ENCODE measurements at regions not wholly inside any gene's neighbourhood (a gene's known extent, or its start where the extent isn't known, plus 50 kb on each side); places are given as distances from the start of the nearest gene placed in this dataset.

DNA sequence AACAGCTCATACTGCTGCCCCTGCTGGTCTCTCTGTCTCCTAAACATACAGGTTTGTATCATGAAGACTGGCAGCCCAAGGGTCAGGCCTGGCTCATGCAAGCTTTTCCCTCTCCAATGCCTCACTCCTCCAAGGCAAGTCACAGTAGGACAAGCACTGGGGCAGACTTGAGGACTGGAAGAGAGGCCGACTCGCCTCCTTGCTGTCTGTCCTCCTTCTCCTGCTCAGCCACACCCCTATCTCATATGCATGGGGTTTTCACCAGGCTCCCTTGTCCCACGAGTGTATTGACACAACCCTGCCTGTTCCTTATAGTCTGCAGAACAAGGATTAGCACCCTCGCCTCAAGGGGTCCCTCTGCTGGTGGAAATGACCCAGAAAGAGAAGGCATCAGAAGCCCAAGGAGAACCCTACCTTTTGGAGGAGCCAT, 223.7 kb downstream of the SOX11 start:
- Histone ChIP-seq H3K27me3 (ENCODE audit: insufficient read depth, low read length, poor library complexity) (peaks cover 10% of the 10 kb centered on the region), H2BK120ac (ENCODE audit: low read depth, low read length) (no peak overlapping the region), H3K4me1 (ENCODE audit: control insufficient read depth, low read depth, low read length) (peaks cover 10% of the 10 kb centered on the region), H3K23ac (ENCODE audit: low read length) (no peak overlapping the region), H3K9ac (ENCODE audit: low read length) (no peak overlapping the region), H4K8ac (ENCODE audit: low read depth, low read length) (no peak overlapping the region), H3K18ac (ENCODE audit: low read length) (no peak overlapping the region), H3K4me2 (ENCODE audit: low read length) (no peak overlapping the region), H2BK15ac (replicated peaks; ENCODE audit: low read depth) (no peak overlapping the region), H3K4ac (ENCODE audit: low read depth, low read length) (no peak overlapping the region), H2AK5ac (ENCODE audit: low read length) (no peak overlapping the region), H3K27ac (ENCODE audit: low read depth, low read length) (no peak overlapping the region), H3K56ac (ENCODE audit: low read length) (no peak overlapping the region), H3K79me2 (ENCODE audit: control insufficient read depth, insufficient read depth, low read length) (no peaks in the 10 kb centered on the region), H3K79me1 (ENCODE audit: low read length) (no peaks in the 10 kb centered on the region), H4K5ac (ENCODE audit: low read length) (no peak overlapping the region), H3K36me3 (ENCODE audit: control insufficient read depth, insufficient read depth, low read length) (no peaks in the 10 kb centered on the region), H3K4me3 (ENCODE audit: low read length) (no peak overlapping the region), H2BK5ac (ENCODE audit: low read length) (no peak overlapping the region)
- peak; percentile 87 for DNase-seq
- WGBS (ENCODE audit: extremely low coverage, insufficient coverage, low lambda C conversion rate), result no CpG with 5 or more reads among the region's 4 CpGs

DNA sequence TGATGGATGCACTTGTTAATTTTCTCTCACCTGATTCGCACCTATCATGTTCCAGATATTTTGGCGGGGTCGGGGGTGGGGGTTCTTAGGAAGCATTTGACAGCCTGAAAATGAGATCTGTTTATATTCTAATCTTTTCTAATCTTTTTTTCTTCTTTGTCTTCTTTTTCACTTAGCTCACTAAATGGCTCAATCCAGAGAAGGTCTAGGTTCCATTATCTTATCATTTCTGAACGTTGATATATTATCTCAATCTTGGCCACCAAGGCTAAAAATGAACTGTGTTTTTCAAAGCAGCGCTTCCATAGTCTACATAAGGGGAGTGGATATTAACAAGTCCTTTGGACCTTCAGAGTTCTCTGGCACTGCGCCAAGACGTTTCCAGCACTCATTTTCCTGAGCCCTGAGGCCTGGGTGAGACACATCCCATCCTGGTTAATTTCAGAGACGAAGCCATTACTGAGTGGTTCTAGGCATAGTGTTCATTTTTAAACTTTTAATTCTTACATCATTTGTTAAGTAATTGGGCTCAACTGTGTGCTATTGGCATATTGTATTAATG, 229.0 kb downstream of the SOX11 start:
- no CpG with 5 or more reads among the region's 8 CpGs for WGBS (ENCODE audit: extremely low coverage, insufficient coverage, low lambda C conversion rate)
- Histone ChIP-seq H3K18ac (ENCODE audit: low read length) (no peak overlapping the region), H3K9ac (ENCODE audit: low read length) (no peak overlapping the region), H2BK15ac (replicated peaks; ENCODE audit: low read depth) (no peak overlapping the region), H3K79me1 (ENCODE audit: low read length) (no peaks in the 10 kb centered on the region), H3K36me3 (ENCODE audit: control insufficient read depth, insufficient read depth, low read length) (no peaks in the 10 kb centered on the region), H4K8ac (ENCODE audit: low read depth, low read length) (no peak overlapping the region), H3K79me2 (ENCODE audit: control insufficient read depth, insufficient read depth, low read length) (no peaks in the 10 kb centered on the region), H3K4ac (ENCODE audit: low read depth, low read length) (no peak overlapping the region), H3K27me3 (ENCODE audit: insufficient read depth, low read length, poor library complexity) (peaks cover 2% of the 10 kb centered on the region), H3K56ac (ENCODE audit: low read length) (no peak overlapping the region), H2BK5ac (ENCODE audit: low read length) (no peak overlapping the region), H3K4me2 (ENCODE audit: low read length) (no peak overlapping the region), H2AK5ac (ENCODE audit: low read length) (no peak overlapping the region), H4K5ac (ENCODE audit: low read length) (no peak overlapping the region), H3K23ac (ENCODE audit: low read length) (no peak overlapping the region), H3K4me3 (ENCODE audit: low read length) (no peak overlapping the region), H3K4me1 (ENCODE audit: control insufficient read depth, low read depth, low read length) (no peaks in the 10 kb centered on the region), H2BK120ac (ENCODE audit: low read depth, low read length) (no peak overlapping the region), H3K27ac (ENCODE audit: low read depth, low read length) (no peak overlapping the region)
- no peak for DNase-seq

DNA sequence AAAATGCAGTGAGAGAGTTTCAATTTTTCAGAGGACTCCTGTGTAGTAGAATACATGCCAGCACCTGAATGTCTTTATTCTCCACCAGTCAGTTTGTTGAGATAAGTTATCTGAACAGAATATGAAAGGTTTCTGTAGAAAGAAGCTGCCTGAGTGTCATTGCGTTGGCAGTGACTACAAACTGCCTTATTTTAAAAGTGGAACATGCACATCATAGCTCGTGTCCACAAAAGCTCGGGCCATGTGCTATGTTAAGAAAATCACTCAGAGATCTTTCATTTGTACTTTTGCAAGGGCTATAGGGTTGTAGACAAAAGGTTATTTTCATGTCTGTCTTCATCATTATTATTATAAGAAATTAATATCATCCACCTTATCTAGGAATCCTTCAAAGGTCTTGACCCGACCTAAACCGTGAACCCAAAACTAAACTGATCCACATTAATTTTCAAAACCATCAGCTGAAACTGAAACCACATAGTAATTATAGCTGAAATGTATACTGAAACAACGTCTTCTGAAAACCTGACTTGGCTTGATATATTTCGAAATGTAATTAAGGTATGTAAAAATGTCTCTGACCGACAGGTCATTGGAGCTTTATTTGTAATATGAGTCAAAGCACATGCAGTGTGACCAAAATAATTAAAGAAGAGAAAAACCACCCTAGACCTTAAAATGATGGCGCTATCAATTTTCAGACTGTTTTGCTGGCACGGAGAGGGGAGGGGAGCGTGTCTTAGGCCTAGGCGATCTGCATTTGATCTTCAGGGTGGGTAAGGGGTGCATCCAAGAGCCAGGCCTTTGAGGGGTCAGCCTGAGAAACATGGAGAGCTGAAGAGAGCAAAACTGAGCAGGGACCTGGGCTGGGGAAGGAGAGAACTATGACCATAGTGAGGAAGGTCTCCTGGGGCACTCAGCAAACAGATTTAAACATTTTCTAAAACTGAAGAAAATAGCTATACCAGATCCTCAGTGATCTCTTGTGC, 232.1 kb downstream of the SOX11 start:
- Histone ChIP-seq H3K4me3 (ENCODE audit: low read length) (no peak overlapping the region), H3K4me2 (ENCODE audit: low read length) (no peak overlapping the region), H3K4ac (ENCODE audit: low read depth, low read length) (no peak overlapping the region), H4K5ac (ENCODE audit: low read length) (no peak overlapping the region), H2BK15ac (replicated peaks; ENCODE audit: low read depth) (no peak overlapping the region), H4K8ac (ENCODE audit: low read depth, low read length) (no peak overlapping the region), H2BK120ac (ENCODE audit: low read depth, low read length) (no peak overlapping the region), H3K18ac (ENCODE audit: low read length) (no peak overlapping the region), H3K4me1 (ENCODE audit: control insufficient read depth, low read depth, low read length) (no peaks in the 10 kb centered on the region), H3K79me1 (ENCODE audit: low read length) (no peaks in the 10 kb centered on the region), H2BK5ac (ENCODE audit: low read length) (no peak overlapping the region), H3K56ac (ENCODE audit: low read length) (no peak overlapping the region), H3K27ac (ENCODE audit: low read depth, low read length) (no peak overlapping the region), H3K27me3 (ENCODE audit: insufficient read depth, low read length, poor library complexity) (no peaks in the 10 kb centered on the region), H3K9ac (ENCODE audit: low read length) (no peak overlapping the region), H3K36me3 (ENCODE audit: control insufficient read depth, insufficient read depth, low read length) (no peaks in the 10 kb centered on the region), H2AK5ac (ENCODE audit: low read length) (no peak overlapping the region), H3K79me2 (ENCODE audit: control insufficient read depth, insufficient read depth, low read length) (no peaks in the 10 kb centered on the region), H3K23ac (ENCODE audit: low read length) (no peak overlapping the region)
- no peak for DNase-seq
- no CpG with 5 or more reads among the region's 12 CpGs for WGBS (ENCODE audit: extremely low coverage, insufficient coverage, low lambda C conversion rate)

DNA sequence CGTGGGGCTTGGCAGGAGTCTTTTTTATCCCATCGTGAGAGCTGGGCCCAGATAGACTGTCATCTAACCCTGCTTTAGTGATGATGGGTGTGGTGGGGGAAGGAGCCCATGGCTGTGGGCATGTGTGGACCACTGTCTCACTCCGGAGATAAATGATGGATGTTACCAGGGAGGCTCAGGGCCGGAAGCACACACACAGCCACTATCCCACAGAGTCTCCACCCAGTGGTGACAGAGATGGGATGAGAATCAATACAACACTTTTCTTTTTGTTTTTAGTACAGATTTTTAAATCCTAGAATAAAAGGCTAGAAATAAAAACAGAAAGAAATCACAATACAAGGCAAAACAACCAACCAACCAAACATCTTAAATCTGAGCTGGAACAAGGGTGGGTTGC, 233.4 kb downstream of the SOX11 start:
- Histone ChIP-seq H3K4ac (ENCODE audit: low read depth, low read length) (no peak overlapping the region), H3K27ac (ENCODE audit: low read depth, low read length) (no peak overlapping the region), H3K18ac (ENCODE audit: low read length) (no peak overlapping the region), H3K4me3 (ENCODE audit: low read length) (no peak overlapping the region), H2BK15ac (replicated peaks; ENCODE audit: low read depth) (no peak overlapping the region), H3K23ac (ENCODE audit: low read length) (no peak overlapping the region), H4K8ac (ENCODE audit: low read depth, low read length) (no peak overlapping the region), H3K79me2 (ENCODE audit: control insufficient read depth, insufficient read depth, low read length) (no peaks in the 10 kb centered on the region), H2BK5ac (ENCODE audit: low read length) (no peak overlapping the region), H3K27me3 (ENCODE audit: insufficient read depth, low read length, poor library complexity) (no peaks in the 10 kb centered on the region), H3K56ac (ENCODE audit: low read length) (no peak overlapping the region), H4K5ac (ENCODE audit: low read length) (no peak overlapping the region), H2AK5ac (ENCODE audit: low read length) (no peak overlapping the region), H3K9ac (ENCODE audit: low read length) (no peak overlapping the region), H3K79me1 (ENCODE audit: low read length) (no peaks in the 10 kb centered on the region), H3K4me2 (ENCODE audit: low read length) (no peak overlapping the region), H3K36me3 (ENCODE audit: control insufficient read depth, insufficient read depth, low read length) (no peaks in the 10 kb centered on the region), H3K4me1 (ENCODE audit: control insufficient read depth, low read depth, low read length) (no peaks in the 10 kb centered on the region), H2BK120ac (ENCODE audit: low read depth, low read length) (no peak overlapping the region)
- no peak for DNase-seq
- no CpG with 5 or more reads among the region's 4 CpGs for WGBS (ENCODE audit: extremely low coverage, insufficient coverage, low lambda C conversion rate)

DNA sequence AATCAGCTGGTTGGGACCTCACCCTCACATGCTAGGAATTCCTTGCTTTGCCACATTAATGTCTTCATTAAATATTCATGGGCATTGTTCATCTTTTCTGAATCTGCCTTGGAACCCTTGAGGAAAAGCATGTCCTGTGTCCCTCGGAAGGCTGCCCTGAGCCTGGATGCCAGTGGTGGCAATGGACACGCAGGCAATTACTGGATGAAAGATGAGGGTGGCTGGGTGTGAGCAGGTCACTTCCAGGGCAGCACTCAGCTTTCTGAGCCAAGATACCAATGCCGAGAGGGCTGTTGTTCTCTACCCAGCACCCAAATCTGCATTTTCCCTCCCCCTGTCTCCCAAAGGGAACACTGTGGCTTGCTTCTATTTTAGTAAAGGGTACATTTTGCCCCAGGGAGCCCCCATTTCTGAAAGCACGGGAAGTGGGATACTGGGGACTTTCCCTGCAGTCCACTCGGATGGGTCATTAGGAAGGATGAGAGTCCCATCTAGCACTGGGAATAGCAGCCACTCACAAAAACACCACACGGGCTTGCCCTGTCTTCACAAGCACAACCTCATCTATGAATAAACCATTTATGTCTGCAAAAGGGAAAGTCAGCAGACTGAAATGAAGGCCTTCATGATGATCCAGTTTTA, 234.8 kb downstream of the SOX11 start:
- whole genome bisulfite sequencing (ENCODE audit: extremely low coverage, insufficient coverage, low lambda C conversion rate), result no CpG with 5 or more reads among the region's 6 CpGs
- no peaks in the 10 kb centered on the region for H3K79me1 ChIP-seq (ENCODE audit: low read length)

More for the DNA sequence above, 234.8 kb downstream of the SOX11 start:
- Histone ChIP-seq H2AK5ac (ENCODE audit: low read length) (no peak overlapping the region), H3K23ac (ENCODE audit: low read length) (no peak overlapping the region), H3K18ac (ENCODE audit: low read length) (no peak overlapping the region), H3K36me3 (ENCODE audit: control insufficient read depth, insufficient read depth, low read length) (no peaks in the 10 kb centered on the region), H3K4me2 (ENCODE audit: low read length) (no peak overlapping the region), H3K27me3 (ENCODE audit: insufficient read depth, low read length, poor library complexity) (no peaks in the 10 kb centered on the region), H3K4ac (ENCODE audit: low read depth, low read length) (no peak overlapping the region), H3K9ac (ENCODE audit: low read length) (no peak overlapping the region), H3K4me3 (ENCODE audit: low read length) (no peak overlapping the region), H2BK15ac (replicated peaks; ENCODE audit: low read depth) (no peak overlapping the region), H3K56ac (ENCODE audit: low read length) (no peak overlapping the region), H4K8ac (ENCODE audit: low read depth, low read length) (no peak overlapping the region), H3K4me1 (ENCODE audit: control insufficient read depth, low read depth, low read length) (no peaks in the 10 kb centered on the region), H4K5ac (ENCODE audit: low read length) (no peak overlapping the region), H2BK5ac (ENCODE audit: low read length) (no peak overlapping the region), H2BK120ac (ENCODE audit: low read depth, low read length) (no peak overlapping the region), H3K79me2 (ENCODE audit: control insufficient read depth, insufficient read depth, low read length) (no peaks in the 10 kb centered on the region), H3K27ac (ENCODE audit: low read depth, low read length) (no peak overlapping the region)
- no peak for DNase-seq

All from mesendoderm (in vitro differentiated cells).